Cardiac fibroblast (primary cell): ENCODE measurements at regions not wholly inside any gene's neighbourhood (a gene's known extent, or its start where the extent isn't known, plus 50 kb on each side); places are given as distances from the start of the nearest gene placed in this dataset.

Source experiments
- DNase-seq, 2 donors: peaks; one replicate each; pipeline versions ENCODE4 v3.0.0 to v3.0.0-alpha.2; 2010; ENCODE audit warnings: low read depth in 2 of 2
- H3K4me3 ChIP-seq, 2 donors: replicated peaks in 1 of 2; 1 replicate in 1 of 2; 2 replicates in 1 of 2; pipeline ENCODE4 v1.5.1; 2011; ENCODE audit warnings: low read depth in 2 of 2, low read length in 2 of 2, mild to moderate bottlenecking in 2 of 2, moderate library complexity in 1 of 2
- CTCF ChIP-seq: IDR thresholded peaks from one replicate; pipeline ENCODE4 v1.5.1; 2011; ENCODE audit warnings: low read depth, mild to moderate bottlenecking, low read length, inconsistent platforms

DNA sequence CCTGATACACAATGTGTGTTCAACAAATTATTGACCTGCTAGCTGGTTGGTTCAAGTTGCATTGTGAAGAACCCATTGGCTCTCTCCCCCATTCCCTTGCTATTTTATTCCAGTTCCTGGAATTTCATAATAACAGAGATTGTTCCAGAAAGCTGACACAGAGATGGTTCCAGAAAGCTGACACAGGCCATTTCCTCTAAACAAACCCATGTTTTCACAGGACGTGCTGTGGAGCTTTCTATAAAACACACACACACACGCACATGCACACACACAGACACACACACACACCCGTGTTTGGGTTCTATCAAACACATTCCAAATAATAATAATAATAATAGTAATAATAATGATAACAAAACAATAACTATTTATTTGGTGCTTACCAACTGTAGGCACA is 259.1 kb downstream of the CLIC5 start:
- no peak overlapping the region for H3K4me3 ChIP-seq
- no peak for DNase-seq
- no peak for TF ChIP-seq CTCF

DNA sequence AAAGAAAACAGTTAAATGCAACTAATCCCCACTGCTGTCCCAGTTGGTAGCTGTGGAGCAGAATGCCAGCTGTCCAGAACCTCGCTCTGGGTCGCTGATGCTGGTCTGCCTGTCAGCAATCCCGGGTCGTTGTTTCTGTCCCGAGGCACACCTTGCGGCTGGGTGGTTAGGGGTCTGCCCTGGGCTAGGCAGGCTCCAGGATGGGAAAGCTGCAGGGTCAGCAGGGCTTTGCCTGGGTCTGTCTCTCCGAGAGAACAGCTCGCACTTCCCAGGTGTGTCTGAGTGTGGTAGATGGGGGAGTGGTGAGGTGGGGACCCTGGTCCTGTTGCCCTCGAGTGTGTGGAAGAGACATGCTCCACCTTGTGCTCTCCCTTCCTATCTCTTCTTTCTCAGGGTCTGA is 261.2 kb downstream of the CLIC5 start:
- no peak for DNase-seq
- no peak overlapping the region for H3K4me3 ChIP-seq
- TF ChIP-seq CTCF: no peak

DNA sequence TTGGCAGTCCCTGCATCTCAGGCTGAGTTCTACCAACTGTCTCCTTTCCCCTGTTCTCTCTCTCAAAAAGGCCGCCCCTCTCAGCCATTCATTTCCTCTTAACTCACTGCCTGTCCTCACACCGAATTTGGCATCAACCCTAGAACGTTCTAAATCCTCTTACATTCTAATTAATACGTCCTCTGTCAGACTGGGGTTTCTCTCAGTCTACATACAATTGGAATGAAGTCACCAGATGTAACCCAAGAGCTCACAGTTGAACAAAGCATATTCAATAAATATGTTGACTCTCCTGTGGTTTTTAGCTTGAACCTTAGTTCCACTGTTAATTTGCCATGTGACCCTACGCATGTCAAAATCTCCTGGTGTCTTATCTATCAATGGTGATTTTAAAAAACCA is 269.6 kb downstream of the CLIC5 start:
- DNase-seq: peak; percentile 43 to 54
- TF ChIP-seq CTCF: no peak
- no peak overlapping the region for H3K4me3 ChIP-seq

DNA sequence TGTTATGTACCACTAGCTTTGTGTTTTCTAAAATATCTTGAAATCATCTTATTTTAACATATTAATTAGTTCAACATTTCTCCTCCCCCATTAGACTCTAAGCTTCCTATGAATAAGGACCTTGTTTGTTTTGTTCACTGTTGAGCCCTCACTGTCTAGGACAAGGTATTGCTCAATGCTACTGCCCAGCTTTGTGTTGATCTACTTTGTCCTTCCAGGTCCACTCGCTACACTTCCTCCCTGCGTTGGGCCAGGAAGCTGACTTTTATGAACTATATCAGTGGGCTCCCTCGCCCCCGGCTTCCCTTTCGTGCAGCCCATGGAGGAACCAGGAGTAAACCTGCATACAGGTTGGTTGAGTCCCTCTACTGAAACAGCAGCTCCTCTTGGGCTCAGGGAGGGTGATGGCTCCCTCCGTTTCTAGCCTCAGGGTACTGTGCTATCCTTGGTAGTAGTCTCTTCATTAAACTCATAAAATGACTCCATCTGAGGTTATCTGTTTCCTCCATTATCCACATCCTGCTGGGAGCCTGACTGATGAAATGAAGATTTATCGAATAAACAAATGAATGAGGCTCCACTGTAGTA is 272.5 kb downstream of the CLIC5 start:
- DNase-seq: peak in 1 of 2 donors; percentile 7
- H3K4me3 ChIP-seq: no peak overlapping the region
- no peak for TF ChIP-seq CTCF

- DNase-seq: no peak
- TF ChIP-seq CTCF: no peak
- H3K4me3 ChIP-seq: no peak overlapping the region
Observed at GRCh38 chr6:45742591-45742990, 273.1 kb downstream of the CLIC5 start.

GRCh38 chr6:45741437-45742171 is 274.1 kb downstream of the CLIC5 start:
- TF ChIP-seq CTCF: no peak
- DNase-seq: peak in 1 of 2 donors; percentile 53
- H3K4me3 ChIP-seq: no peak overlapping the region
